NCI-H345 (cell line): ENCODE measurements at regions not wholly inside any gene's neighbourhood (a gene's known extent, or its start where the extent isn't known, plus 50 kb on each side); places are given as distances from the start of the nearest gene placed in this dataset.

Experiments
- DNase-seq: peaks from one replicate; lab custom pipeline; 2025; lab: John Stamatoyannopoulos, UW

GRCh38 chr5:152337484-152337883, 67.6 kb downstream of the NMUR2 start:
- DNase-seq = no peak

- no peak for DNase-seq
These were observed 69.6 kb downstream of the NMUR2 start for GRCh38 chr5:152335461-152335860.

GRCh38 chr5:152332716-152333460, 72.2 kb downstream of the NMUR2 start:
- peak; percentile 72 for DNase-seq

DNA sequence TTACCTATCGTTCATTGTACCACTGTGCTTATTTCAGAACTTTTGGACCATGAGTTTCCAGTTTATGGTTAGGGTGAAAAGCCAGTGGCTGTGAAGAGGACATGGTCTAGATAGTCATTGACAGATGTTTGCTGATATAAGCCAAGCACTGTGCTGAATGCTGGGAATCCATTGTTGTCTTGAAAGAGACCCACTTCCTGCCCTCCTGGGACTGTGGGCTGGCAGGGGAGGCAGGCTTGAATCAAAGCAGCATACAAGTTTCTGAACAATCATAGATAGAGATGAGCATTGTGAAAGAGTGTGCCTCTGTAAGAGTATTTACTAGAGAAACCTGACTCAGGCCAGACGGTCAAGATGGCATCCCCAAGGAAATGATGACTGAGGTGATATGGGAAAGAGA, 73.4 kb downstream of the NMUR2 start:
- peak; percentile 15 for DNase-seq

DNA sequence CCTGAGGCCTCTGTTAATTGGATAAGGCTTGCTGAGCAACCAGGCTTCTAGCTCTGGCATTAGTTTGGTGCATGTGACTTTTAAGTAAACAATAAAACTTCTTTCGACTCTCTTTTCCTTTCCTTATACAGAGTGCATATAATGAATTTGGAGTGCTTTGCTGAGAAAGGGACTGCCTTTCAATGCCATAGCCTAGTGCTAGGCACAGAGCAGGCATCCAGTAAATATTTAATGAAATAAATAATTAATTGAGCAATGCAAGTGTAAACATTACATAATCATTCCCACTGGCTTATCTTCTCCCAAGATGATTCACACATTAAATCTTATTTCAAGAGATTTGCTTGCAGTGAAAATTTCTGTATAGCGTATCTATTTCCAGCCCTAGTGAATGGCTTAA, 74.1 kb downstream of the NMUR2 start:
- no peak for DNase-seq

DNA sequence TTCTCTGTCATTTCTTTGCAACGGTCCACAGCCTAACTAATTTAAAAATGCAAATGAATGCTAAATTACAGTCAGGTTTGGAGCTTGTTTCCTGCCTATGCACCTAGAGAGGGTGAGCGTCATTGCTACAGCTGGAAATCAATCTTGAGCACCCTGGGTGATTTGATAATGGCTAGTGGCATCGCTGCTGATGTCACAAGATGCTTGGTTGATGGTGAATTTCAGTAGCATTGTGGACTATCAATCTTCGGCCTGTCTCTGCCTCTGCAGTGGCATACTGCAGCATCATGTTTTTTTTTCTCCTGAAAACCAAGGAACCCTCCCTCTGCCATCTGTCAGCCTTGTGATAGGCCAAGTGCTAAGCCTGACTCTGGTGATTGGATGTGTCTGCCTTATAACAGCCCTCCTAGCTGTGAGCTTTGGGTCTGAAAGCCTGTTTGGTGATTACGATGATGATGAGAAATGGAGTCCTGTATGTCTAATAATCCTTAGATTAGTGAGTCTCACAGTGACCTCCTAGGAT, 75.3 kb downstream of the NMUR2 start:
- DNase-seq = no peak

DNA sequence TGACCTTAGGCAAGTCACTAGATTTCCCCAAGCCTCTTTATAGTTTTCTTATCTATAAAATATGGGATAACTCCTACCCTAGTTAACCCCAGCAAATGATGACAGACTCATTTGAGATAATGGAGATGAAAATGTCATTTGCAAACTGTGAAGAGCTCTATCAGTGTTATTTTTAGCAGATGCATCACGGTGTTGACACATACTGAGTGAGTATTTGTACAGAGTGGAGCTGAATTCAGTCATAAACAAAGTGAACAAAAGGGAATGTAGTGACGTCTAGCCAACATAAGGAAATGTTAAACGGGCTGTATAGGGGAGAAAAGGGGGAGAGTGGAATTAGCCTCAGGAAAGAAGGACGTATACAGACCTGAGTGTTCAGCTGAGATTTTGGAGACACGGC, 75.9 kb downstream of the NMUR2 start:
- DNase-seq = peak; percentile 81

DNA sequence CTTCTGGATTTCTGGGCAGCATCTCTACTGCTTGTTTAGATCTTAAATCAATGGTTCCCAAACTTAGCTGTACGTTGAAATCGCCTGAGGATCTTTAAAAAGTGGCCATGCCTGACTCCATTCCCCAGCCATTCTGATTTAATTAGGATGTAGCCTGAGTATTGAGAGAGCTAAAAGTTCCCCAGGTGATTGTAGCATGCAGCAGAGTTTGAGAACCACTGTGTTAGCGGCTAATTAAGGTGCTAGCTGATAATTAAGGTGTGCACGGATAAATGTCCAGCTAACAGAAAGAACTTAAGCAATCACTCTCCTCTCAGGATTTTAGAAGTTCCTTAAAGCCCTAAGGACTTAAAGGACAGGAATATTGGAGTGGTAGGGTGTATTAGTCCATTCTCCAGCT, 89.1 kb downstream of the NMUR2 start:
- DNase-seq = no peak

GRCh38 chr5:152314196-152314829, 90.8 kb downstream of the NMUR2 start:
- no peak for DNase-seq

GRCh38 chr5:152309926-152310450, 95.1 kb downstream of the NMUR2 start:
- no peak for DNase-seq

- no peak for DNase-seq
These were observed 98.7 kb downstream of the NMUR2 start for GRCh38 chr5:152306386-152306785.

GRCh38 chr5:152305525-152305924, 99.6 kb downstream of the NMUR2 start:
- DNase-seq = no peak

- DNase-seq = no peak
These were observed 101.2 kb downstream of the NMUR2 start for GRCh38 chr5:152303841-152304240.

DNA sequence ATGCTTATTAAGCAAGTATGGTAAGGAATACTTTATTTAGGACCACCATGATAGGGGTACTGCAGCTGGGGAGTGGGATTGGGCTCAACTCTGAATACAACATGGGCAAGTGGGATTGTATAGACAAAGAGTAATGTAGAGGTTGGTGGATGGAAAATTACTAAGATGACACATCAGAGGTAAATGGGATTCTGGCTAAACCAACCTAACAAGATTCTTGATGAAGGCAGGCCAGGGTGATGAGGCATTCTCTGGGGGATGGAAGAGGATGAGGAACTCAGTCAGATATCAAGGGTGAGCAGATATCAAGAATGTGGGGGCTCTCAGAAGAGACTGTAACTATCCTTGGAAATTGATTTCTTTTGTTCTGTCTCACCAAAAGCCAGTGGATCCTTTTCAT, 107.2 kb downstream of the NMUR2 start:
- no peak for DNase-seq

DNA sequence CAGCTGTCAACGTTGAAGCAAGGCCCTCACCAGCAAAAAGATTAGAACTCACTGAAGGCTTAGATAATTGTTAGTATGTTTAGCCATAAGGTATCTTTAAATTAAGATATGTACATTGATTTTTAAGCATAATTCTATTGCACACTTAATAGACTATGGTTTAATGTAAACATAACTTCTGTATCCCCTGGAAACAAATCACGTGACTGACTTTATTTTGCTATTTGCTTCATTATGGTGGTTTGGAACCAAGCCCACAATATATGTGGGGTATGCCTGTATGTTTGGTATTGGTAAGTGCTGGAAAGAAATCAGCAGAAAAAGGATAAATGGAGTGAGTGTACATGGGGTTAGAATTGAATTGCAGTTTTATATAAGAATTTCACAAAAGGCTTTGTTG, 111.9 kb downstream of the NMUR2 start:
- DNase-seq = no peak

- DNase-seq = no peak
These were observed 114.9 kb downstream of the NMUR2 start for GRCh38 chr5:152290181-152290580.

- no peak for DNase-seq
These were observed 116.0 kb downstream of the NMUR2 start for GRCh38 chr5:152288917-152289595.

GRCh38 chr5:152288499-152288898, 116.6 kb downstream of the NMUR2 start:
- DNase-seq = no peak

DNA sequence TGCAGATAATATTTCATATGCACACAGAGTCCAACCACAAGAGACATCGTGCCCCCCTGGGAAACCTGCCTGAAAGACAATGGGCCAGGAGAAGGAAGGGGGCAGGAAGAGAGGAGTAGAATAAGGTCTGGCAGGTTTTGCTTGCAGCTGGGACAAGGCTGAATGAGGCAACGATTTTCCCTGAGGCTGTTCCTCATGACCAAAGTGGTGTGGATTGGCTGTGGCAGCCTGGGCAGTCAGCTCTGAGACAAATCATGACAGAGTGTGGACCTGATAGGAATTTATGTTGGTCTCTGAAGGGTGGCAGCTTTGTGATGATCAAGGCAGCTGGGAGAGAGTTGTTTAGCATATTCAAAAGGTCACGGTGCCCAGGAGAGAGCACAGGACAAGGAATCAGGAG, 119.3 kb downstream of the NMUR2 start:
- DNase-seq = no peak

DNA sequence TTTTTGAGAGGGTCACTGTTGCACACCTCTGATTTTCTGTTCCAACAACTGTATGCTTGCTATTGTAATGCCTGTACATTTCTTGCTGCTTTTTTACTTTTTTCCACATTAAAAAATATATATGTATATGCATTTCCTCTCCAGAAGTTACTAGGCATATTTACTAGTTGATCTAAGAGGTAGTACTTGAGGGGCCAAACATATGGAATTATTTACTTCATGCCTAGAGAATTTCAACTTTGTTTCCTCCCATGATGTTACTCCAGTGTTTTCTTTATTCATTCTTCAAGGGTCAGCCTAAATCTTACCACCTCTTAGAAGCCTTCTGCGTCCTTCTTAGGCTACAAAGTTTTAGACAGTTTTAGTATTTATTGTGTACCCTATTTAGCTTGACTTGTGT, 122.7 kb downstream of the NMUR2 start:
- no peak for DNase-seq

DNA sequence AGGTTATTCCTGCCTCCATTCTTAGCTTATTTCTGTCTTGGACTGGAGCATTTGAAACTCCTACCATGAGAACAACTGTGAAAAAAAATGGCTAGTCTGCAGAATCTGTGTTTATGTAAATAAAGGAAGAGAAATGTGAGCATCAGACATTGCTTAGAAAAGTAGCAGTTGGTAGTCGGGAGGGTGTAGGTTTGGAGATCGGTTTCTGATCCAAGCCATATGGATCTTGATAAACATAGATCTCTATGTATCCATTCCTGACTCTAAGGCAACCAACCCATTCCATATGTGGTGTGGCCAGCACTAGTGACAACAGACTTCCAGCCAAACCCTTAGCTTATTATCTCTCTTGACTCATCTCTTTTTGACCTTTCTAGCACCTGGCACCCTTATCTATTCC, 127.1 kb downstream of the NMUR2 start:
- DNase-seq = no peak

DNA sequence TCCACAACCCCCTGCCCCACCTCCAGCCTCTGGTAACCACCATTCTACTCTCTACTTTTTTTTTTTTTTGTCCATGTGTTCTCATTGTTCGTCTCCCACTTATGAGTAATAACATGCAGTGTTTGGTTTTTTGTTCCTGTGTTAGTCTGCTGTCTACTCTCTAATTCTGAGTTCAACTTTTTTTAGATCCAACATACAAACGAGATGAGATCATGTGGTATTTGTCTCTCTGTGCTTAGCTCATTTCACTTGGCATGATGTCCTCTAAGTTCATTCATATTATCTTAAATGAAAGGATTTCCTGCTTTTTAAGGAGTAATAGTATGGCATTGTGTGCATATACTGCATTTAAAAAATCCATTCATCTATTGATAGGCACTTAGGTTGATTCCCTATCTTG, 130.9 kb downstream of the NMUR2 start:
- DNase-seq = no peak

DNA sequence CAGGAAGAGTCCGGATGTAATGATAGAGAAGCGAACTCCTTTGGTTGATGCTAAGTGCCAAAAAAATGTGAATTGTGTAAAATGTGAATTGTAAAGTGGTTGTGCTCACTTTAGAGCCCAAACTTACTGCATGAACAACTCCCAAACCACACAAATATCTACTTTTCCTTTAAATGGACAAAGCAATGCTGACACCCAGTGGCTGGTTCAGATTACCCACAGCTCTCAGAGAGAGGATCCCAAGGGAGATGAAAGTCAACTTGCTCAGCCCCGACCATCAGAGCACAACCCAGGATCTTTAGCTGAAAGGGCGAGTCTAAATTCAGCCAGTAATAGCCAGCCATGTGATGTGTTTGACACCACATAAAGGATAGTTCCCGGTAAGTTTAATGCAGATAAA, 133.7 kb downstream of the NMUR2 start:
- peak; percentile 44 for DNase-seq
